SIG-M5 treated with dmso at 0.1 percent for 504 hours (cell line): ENCODE measurements at regions not wholly inside any gene's neighbourhood (a gene's known extent, or its start where the extent isn't known, plus 50 kb on each side); places are given as distances from the start of the nearest gene placed in this dataset.
"Not testable (repeated sequence)": the region's sequence is repeated elsewhere in the genome, so short reads cannot be mapped to it uniquely, and the experiment has no call there.

Source experiments
- DNase-seq: peaks from one replicate; lab custom pipeline; 2025; ENCODE audit not compliant: unreplicated experiment; lab: John Stamatoyannopoulos, UW

DNA sequence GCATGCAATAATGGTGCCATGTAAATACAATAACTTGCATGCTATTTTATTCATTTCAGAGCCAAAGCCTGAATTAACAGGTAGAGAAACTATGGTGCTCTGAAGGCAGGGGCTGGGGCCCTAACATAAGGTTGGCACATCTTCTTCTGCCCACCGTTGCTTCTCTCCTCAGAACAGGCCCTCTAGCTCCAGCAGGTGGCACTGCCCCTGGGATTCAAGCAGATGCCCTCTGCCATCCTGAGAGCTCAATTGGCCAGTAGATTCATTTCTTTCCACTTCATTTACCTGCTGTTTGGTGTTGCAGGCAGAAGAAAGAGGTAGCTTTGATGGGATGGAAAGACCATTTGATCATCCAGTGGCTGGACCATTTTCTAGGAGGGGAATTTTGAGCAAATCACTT, 130.5 kb downstream of the FOXB1 start:
- no peak for DNase-seq

DNA sequence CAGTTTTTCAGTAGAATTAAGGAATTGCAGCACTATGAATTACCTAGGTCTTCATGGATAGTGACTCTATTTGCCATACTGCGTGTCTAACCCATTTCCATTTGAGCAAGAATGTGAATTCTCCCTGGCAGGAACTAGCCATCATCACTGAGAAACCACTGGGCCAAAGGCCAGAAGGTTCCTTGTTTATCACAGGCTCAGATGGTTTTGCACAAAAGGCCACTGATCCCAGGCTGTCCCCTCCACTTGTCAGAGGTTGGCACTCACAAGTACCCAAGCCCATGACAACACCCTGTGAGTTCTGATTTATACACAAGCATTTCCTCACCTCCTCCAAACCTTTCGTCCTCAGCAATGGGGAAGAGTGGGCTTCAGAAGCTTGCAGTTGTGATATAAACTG, 131.8 kb downstream of the FOXB1 start:
- no peak for DNase-seq

DNA sequence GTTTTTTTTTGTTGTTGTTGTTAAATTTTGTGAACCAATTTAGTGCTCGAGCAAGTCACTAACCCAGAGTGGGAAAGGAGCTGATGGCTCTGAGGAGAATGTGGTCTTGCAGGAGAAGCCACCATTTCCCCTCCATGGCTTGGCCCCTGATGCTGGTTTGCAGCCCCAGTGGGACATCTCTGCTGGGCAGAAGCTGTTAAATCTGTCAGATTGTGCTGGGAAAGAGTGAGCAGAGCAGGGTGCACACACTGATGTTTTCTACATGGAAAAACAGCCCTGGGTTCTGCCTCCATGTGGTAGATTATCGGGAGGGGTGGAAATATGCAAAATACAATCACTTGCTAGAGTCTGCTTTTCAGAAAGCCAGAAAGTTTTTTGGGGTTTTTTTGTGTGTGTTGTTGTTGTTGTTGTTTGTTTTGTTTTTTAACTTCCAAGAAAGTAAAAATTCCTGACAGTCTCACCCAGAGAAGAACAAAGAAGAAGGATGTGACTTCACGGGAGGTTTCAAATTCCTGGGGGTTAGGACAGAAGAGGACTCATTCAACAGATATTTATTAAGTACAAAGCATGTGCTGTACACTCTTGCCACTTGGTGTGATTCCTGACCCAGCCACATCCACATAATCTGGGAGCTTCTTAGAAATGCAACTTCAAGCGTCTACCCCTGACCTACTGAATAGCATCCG, 133.7 kb downstream of the FOXB1 start:
- no peak for DNase-seq

DNA sequence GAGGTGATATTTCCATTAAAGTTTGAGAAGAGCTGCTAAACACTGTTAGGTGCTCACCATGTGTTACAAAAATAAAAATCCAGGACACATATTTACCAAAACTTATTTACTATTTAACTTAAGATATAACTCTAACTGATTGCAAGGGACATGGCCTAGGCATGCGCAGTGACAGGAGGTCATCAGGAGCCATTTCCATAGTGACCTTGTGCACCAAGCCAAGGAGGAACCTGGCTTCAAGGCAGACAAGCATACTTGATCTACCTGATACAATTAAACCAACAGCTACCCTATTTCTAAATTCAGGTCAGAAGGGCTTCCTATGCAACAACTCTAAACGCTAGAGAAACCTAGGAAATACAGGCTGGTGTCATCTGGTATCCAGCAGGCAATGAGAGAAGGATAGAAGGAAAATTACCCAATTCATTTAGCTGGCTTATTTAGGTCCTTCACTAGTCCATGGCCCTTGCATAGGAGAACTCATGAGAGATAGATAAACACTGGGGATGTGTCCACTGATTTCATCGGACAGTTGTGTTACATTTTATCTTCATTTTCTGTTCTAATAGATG, 134.4 kb downstream of the FOXB1 start:
- DNase-seq: no peak

DNA sequence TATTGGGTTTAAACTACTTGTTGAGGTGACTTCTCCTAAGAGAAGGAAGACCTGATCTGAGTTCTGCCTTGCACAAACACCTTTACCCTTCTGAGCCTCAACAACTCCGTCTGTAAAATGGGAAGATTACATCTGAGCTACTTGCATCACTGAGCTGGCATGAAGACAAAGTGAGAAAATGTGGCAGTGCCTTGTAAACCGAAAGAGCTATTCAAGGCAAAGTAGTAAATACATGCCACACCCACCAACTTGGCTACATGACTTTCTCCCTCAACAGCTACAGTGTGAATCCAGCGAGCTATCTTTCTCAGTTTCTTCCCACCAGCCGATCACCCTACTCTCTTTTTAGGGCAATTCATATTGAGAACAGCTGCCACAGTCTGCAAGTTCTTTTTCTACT, 148.3 kb downstream of the FOXB1 start:
- DNase-seq: no peak

DNA sequence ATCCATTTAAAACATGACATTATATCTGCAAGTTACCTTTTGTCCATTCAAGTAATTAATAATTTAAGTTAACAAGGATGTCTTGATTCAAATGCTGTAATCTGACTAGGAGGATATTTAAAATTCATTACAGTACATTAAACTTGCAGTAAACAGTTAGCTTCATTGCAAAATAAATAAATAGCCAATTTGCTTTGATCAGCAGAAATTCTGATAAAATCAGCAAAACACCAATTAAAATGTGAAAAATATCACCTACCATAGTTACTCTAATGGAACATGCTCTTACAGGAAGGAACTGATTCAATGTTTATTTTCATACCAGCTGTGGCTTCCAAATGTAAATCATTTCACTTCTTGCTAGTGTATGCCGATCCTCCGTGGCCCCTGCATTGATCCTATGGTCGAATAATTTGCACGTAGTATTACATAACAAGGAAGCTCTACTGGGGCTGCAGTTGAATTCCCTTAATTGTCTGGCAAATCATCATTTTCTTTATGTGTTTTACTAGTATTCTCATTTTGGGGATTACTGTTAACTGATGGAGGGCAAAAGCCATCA, 150.7 kb downstream of the FOXB1 start:
- no peak for DNase-seq

DNA sequence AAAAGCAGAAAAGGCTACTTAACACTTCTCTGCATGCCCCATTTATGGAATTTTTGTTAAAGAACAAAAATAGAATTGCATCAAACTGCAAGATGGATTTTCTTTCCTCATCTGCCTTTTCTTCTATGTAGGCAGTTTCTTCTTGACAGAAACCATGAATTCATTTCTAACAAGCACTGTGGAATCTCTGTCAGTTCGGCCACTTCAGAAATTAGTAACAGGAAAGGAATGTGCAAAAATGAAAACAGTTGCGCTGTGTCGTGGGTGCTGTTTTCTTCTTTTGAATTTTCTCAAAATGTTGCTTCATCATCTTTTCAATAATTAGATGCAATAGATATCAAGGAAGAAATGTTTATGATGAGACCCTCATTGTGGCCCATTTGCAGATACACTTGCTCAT, 151.6 kb downstream of the FOXB1 start:
- DNase-seq: no peak

DNA sequence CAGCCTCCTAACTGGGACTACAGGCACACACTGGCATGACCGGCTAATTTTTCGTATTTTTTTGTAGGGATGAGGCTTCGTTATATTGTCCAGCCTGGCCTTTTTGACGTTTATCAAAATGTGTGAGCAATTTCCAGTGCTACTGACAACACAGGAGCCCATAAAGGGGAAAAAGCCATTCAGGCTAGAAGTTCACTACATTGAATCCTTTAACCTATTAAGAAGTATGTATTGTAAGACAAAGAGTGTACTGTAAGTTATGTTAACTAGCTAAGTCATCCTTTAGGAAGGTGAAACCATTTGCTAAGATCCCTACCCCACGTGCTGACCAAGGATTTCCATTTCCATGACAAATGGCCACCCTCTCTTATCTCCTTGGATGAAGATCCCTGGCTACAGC, 156.8 kb downstream of the FOXB1 start:
- DNase-seq: no peak

DNA sequence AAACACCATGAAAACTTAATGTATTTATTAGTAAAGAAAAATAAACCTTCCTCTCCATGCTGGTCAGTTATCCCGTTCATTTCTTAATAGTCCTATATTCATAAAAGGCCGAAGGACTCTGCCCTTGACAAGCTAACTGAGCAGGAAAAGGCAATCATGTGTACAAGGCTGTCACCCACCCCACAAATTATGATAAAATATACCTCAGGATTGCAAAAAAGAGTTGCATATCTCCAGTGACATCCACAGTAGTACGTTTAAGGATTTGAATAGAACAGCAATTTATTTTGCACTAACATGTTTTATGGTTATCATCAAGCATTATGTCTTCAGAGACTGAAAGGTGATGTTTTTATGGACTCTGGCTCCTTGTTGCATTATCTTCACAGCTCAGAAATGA, 157.6 kb downstream of the FOXB1 start:
- no peak for DNase-seq

DNA sequence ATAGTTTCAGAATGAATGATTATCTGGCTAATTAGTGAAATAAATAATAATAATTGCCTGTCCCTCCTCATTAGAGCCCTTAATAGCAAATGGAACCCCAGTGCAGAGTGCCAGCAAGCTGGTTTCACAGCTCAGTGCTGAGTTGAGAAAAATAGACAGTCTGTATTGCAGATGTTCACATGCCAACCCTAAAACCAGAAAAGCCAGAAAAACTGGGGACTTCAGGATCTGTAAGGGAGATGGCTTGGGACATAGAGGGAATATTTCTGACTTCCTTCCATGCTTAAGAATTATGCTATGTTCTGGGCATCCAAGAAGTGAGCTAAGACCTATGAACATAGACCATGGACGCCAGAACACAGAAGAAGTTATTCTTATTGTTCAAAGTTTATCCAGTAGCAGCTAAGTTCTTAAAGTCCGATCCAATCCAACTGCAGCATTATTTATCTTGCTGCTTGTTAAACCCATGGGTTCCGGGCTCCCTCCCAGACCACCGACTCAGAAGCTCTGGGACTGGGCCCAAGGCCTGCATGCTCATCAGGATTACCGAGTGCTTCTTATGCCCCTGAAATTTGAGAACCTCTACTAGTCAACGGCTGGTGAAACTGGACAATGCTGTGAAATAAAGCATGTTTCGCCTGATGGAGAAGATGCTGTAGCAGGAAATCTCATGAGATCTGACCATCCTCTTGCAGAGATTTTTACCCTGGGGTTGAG, 158.3 kb downstream of the FOXB1 start:
- no peak for DNase-seq

DNA sequence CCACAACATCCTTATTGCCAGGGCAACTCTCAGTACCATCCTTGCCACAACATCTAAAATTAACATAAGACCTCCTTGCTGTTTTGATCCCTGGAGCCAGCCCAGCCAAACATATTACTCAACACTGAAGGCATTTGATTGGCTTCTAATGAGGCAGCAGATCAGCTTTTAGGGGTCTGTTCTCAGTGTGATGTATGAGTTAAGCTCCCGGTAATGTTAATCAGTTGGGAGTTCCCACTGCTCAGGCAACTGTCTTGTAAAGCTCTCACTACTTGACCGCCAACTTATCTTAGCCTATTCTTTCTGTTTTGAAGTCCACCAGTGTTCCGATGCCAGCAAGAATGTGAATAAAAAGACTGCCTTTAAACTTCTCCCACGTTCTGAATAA, 158.9 kb downstream of the FOXB1 start:
- no peak for DNase-seq

DNA sequence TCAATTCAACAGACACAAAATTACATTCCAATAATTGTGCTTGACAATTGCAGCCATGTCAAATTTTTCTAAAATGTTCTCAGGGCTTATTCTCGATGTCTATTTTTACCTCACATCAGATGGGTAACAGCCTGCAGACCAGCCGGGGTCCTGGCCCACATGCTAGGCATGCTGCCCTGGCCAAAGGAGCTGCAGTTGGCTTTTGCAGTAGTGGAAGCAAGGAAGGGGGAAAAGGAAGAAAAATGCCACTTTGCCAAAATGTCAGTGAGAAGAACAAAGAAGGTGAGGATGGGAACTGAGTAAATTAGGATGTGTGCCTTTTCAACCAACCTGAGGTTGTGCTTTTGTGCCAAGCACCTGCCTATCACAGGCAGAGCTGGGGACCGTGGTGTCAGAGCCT, 161.0 kb downstream of the FOXB1 start:
- no peak for DNase-seq

DNA sequence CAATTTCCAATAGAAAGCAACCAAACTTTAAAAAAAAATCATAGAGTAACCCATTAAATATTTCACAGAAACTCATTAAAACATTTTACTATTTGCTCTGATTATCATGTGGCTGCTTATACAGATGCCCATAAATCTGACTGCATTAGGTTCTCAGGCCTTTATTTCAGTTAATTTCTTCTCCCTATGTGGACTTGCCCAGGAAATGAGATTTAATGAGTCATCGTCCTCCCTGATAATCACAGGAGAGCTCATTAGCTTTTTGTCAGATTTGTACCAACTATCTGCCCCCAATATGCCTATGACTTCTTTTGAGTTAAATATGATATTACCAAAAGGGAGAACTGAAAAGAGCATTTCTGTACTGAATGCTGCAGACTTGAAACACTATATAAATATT, 168.0 kb downstream of the FOXB1 start:
- DNase-seq: no peak

DNA sequence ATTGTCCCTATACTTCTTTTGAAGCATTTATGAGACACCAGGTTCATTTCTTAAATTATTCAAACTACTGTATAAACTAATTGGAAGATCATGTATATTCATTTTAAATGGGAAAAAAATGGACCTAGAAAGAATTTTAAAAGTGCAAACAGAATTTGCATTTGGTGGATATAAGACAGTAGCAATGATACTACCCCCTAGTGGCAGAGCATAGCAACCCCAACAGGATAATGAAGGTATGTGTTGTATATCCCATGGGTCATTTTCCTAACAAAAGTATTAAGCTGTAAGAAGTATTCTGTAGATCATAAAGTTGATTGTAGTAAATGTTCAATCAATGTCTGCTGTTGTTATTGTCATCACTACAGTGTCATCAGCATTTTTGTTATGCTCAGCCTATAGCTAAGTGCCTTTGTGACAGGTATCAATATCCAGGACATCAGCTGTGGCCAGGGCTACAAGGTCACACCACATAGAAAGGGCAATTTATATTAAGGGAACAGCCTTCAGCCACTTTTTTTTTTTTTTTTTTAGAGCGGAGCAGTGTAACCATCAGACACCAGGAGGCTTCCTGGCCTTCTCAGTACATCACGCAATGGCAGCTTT, 175.8 kb downstream of the FOXB1 start:
- peak; percentile 34 for DNase-seq

DNA sequence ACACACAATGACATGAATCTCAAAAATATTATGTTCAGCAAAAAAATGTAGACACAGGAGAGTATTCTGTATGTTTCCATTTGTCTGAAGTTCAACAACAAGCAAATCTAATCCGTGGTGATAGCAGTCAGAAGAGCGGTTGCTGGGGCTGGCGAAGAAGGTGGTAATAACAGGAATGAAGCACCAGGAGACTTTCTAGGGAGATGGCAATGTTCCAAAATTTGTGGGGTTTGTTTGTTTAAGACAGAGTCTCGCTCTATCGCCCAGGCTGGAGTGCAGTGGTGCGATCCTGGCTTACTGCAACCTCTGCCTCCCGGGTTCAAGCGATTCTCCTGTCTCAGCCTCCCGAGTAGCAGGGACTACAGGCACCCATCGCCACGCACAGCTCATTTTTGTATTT, 177.8 kb downstream of the FOXB1 start:
- not testable (repeated sequence) for DNase-seq

DNA sequence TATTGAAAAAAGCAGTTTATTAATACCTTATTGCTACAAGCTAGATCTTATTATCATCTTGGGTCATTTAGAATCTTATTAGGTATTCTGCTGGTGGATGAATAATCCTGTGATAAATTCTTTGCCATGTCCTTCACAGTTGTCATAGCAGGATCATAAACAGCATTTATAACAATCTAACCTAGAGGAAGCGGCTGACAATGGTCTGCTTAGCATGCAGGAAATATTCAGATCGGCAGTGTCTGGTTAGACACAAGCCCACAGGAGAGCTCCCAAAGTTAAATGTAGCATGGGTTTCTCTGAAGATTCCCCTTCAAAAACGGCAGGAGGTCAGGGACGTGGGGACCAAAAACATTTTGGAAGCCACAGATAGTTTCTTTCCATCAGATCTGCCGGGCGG, 179.3 kb downstream of the FOXB1 start:
- DNase-seq: no peak

DNA sequence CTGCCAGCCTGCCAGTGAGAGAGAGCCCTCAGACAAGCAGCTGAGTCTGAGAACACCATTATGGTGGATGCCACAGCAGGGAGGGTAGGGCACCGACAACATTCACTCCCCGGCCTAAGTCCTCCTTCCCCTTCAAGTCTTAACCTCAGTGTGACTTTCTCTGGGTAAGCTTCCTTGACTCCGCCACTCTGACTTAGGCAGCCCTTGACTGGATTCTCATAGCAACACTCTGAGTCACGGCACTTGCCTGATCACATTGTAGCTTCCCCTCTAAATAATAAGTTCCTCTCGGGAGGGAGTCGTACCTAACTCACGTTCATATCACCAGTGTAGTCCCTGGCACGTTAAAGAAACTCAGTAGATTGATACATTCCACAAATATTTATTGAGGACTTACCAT, 180.5 kb downstream of the FOXB1 start:
- no peak for DNase-seq

DNA sequence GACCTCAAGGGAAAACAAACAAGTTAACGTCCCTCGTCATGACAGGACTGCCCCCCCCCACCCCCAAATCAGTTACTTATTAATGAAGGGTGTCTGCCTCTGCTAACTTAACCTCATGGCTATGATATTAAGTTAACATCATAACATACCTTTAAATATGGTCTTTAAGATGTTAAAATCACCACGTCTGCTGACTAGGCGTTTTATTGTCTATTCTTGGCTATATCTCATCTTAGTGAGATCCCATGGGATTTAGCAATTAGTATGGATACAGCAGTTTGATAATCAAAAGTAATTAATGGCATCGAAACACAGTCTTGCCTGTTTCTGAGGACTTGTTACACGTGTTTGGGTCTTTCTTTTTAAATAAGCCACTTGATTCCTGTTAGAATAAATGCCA, 186.9 kb downstream of the FOXB1 start:
- no peak for DNase-seq

DNA sequence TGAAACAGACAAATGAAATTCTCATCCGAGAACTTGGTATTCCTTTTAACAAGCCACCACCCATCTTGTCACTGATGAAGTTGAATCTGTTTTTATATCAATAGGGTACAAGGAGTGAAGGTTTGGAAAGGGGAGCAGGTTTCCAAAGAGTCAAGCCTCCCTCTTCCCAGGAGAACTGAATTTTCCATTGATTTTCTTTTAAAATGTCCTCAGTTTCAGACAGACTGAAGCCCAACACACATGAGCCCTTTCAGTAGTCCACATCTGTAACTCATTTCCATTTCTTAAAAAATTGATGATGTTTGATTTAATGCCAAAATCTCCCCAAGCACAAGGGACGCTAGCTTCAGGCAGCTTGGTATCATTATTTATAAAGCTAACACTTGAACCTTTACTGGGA, 187.7 kb downstream of the FOXB1 start:
- no peak for DNase-seq

DNA sequence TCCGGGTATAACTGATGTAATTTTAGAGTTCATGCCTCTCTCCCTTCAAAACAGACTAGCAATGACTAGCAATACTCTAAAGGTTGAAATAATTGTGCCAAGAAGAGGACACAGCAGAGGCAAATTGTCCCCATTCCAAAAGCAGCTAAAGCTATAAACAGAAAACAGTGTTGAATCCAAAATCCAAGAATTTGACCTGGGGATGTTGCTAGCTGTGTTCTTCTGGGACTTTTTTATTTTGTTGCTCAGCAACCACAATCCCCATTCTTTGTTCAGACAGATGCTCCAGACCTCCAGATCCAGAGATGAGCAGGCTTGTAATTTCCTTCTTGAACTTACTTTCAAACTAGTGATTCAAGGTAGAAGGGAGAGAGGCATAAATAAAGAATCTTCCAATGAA, 191.5 kb downstream of the FOXB1 start:
- no peak for DNase-seq

DNA sequence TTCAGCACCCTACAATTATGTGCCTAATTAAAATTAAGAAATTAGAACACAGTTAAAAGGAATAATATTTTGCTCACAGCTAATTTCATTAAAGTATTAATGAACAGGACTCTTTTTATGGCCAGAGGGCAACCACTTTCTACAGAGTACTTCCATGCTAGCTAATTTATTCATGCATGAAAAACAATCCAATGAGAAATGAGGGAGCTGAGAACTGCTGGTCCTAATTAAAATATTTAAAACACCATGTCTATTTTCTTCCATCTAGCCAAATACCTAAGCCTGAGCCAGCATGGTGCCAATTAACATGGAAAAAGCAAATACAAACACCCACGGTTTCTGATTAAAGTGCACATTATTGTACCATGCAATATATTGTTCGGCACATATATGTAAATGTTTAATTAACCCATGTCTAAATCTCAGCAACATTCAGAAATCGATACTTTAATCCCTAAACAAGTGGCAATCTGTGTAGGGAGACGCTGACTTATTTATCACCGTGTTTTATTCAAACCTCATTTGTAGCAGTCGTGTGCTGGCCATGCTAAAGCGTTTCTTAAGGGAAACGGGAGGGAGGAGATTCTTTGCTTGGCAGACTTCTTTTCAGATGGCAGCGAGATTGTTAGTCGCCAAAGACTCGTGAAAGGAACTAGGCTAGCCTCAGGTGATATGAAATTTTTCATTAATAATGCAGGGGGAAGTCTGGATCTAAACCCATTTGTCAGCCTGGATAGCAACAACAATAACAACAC, 193.5 kb downstream of the ANXA2 start:
- no peak for DNase-seq
